HepG2 (cell line): ENCODE measurements at regions not wholly inside any gene's neighbourhood (a gene's known extent, or its start where the extent isn't known, plus 50 kb on each side); places are given as distances from the start of the nearest gene placed in this dataset.

ENCODE experiments used
- EEA1 ChIP-seq: sonication (generic); formaldehyde crosslinking; IDR thresholded peaks from 2 replicates; pipeline ENCODE4 v1.5.1; 2020; ENCODE audit warnings: mild to moderate bottlenecking, missing genetic modification reagents, borderline replicate concordance
- ETV6 ChIP-seq: sonication (generic); formaldehyde crosslinking; conservative IDR thresholded peaks from 2 replicates; pipeline ENCODE4 v1.4.0; 2020; ENCODE audit warnings: missing genetic modification reagents
- KDM1A ChIP-seq: IDR thresholded peaks from 2 replicates; pipeline ENCODE4 v1.6.1; 2016; ENCODE audit warnings: missing compliant biosample characterization
- POLR2AphosphoS5 ChIP-seq: IDR thresholded peaks from 2 replicates; pipeline ENCODE4 v1.6.1; 2012; ENCODE audit warnings: low read depth, low read length
- TFDP2 ChIP-seq: sonication (generic); formaldehyde crosslinking; IDR thresholded peaks from 2 replicates; pipeline ENCODE4 v1.4.0; 2020; ENCODE audit warnings: missing genetic modification reagents
- ZBTB1 ChIP-seq: sonication (generic); formaldehyde crosslinking; IDR thresholded peaks from 2 replicates; pipeline ENCODE4 v1.4.0; 2020; ENCODE audit warnings: missing genetic modification reagents, borderline replicate concordance
- ZNF331 ChIP-seq: sonication (generic); formaldehyde crosslinking; IDR thresholded peaks from 2 replicates; pipeline ENCODE4 v1.4.0; 2020; ENCODE audit warnings: missing genetic modification reagents
- ZNF607 ChIP-seq: sonication (generic); formaldehyde crosslinking; IDR thresholded peaks from 2 replicates; pipeline ENCODE4 v1.5.1; 2020; ENCODE audit warnings: missing genetic modification reagents, mild to moderate bottlenecking, borderline replicate concordance
- ZNF7 ChIP-seq: IDR thresholded peaks from 2 replicates; pipeline ENCODE4 v1.6.1; 2016; ENCODE audit warnings: missing biosample characterization, missing genetic modification reagents

- TF ChIP-seq POLR2AphosphoS5, result no peak
- TF ChIP-seq ZNF331 (CRISPR knock-in tag), result no peak
- TF ChIP-seq ZNF7 (CRISPR knock-in tag), result no peak
- TF ChIP-seq ZNF607 (CRISPR knock-in tag), result no peak
- TF ChIP-seq ETV6, result no peak
- no peak for TF ChIP-seq EEA1 (CRISPR knock-in tag)
- no peak for TF ChIP-seq ZBTB1 (CRISPR knock-in tag)
- no peak for TF ChIP-seq KDM1A (CRISPR knock-in tag)
- TF ChIP-seq TFDP2 (CRISPR knock-in tag), result no peak
Measured at GRCh38 chr4:52377563-52377962, 281.5 kb downstream of the USP46 start.
